OCI-LY7 (cell line): ENCODE measurements at regions not wholly inside any gene's neighbourhood (a gene's known extent, or its start where the extent isn't known, plus 50 kb on each side); places are given as distances from the start of the nearest gene placed in this dataset.

Experiments used
- BruUV-seq: library from RNA; stranded (reverse); fragments of 400-500 nt; replicated peaks from 2 replicates; lab custom pipeline; 2021; lab: Mats Ljungman, UMichigan
- CTCF ChIA-PET: fragments of 300-600 bp; sonication (Branson Sonifier 250); formaldehyde crosslinking; loops from one replicate; lab custom pipeline; 2022; ENCODE audit warnings: antibody characterized with exemption; ENCODE audit not compliant: unreplicated experiment; lab: Charles Lee
- POLR2A ChIA-PET: fragments of 300-600 bp; sonication (Branson Sonifier 250); formaldehyde crosslinking; loops from one replicate; lab custom pipeline; 2022; ENCODE audit warnings: antibody characterized with exemption; lab: Charles Lee
- DNase-seq: peaks from one replicate; pipeline ENCODE4 v3.0.0-alpha.2; 2015; ENCODE audit warnings: low spot score
- H2AFZ ChIP-seq: fragments of 200-600 bp; sonication (generic), shearing (Covaris generic); 2 replicates; pipeline ENCODE4 v1.6.1; 2014; ENCODE audit warnings: mild to moderate bottlenecking, antibody characterized with exemption, low read length, moderate library complexity
- H3K27ac ChIP-seq: fragments of 200-600 bp; sonication (generic); 2 replicates; pipeline ENCODE4 v1.5.1; 2014; ENCODE audit warnings: mixed run types, low read depth, mild to moderate bottlenecking, moderate library complexity, low read length, inconsistent platforms; ENCODE audit not compliant: poor library complexity, severe bottlenecking
- H3K36me3 ChIP-seq: fragments of 200-600 bp; sonication (generic); 2 replicates; pipeline ENCODE4 v1.6.1; 2014; ENCODE audit warnings: mild to moderate bottlenecking, antibody characterized with exemption, low read length, moderate library complexity, mixed read lengths; ENCODE audit not compliant: insufficient read depth
- H3K4me1 ChIP-seq: fragments of 200-600 bp; sonication (generic); 2 replicates; pipeline ENCODE4 v1.5.1; 2014; ENCODE audit warnings: mild to moderate bottlenecking, low read length; ENCODE audit not compliant: insufficient read depth, poor library complexity, severe bottlenecking
- H3K4me2 ChIP-seq: fragments of 200-600 bp; sonication (generic); 2 replicates; pipeline ENCODE4 v1.6.1; 2014; ENCODE audit warnings: mild to moderate bottlenecking, low read length
- H3K4me3 ChIP-seq: fragments of 200-600 bp; sonication (generic); 2 replicates; pipeline ENCODE4 v1.5.1; 2014; ENCODE audit warnings: mild to moderate bottlenecking, low read depth, low read length; ENCODE audit not compliant: poor library complexity, severe bottlenecking
- H3K79me2 ChIP-seq: fragments of 200-600 bp; sonication (generic); 2 replicates; pipeline ENCODE4 v1.6.1; 2016; ENCODE audit warnings: low read depth, mild to moderate bottlenecking, low read length, moderate library complexity, mixed read lengths; ENCODE audit not compliant: insufficient read depth
- H3K9me2 ChIP-seq: fragments of 200-600 bp; sonication (generic); 2 replicates; pipeline ENCODE4 v1.6.1; 2016; ENCODE audit warnings: mild to moderate bottlenecking, low read length, mixed read lengths; ENCODE audit not compliant: insufficient read depth
- H3K9me3 ChIP-seq: fragments of 200-600 bp; sonication (generic); 2 replicates; pipeline ENCODE4 v1.6.1; 2014; ENCODE audit warnings: mild to moderate bottlenecking, mixed run types, low read length, mixed read lengths
- H4K20me1 ChIP-seq: fragments of 200-600 bp; sonication (generic); 2 replicates; pipeline ENCODE4 v1.6.1; 2014; ENCODE audit warnings: mild to moderate bottlenecking, antibody characterized with exemption, low read length, moderate library complexity, mixed read lengths; ENCODE audit not compliant: insufficient read depth
- CTCF ChIP-seq: fragments of 200-600 bp; sonication (generic); conservative IDR thresholded peaks from 2 replicates; pipeline ENCODE4 v1.5.1; 2014; ENCODE audit warnings: mild to moderate bottlenecking, antibody characterized with exemption, low read length, moderate library complexity, mixed read lengths
- EZH2phosphoT487 ChIP-seq: fragments of 200-600 bp; sonication (generic); IDR thresholded peaks from 2 replicates; pipeline ENCODE4 v1.6.1; 2018; ENCODE audit warnings: low read depth, borderline replicate concordance, mild to moderate bottlenecking, mixed run types, antibody characterized with exemption, low read length, moderate library complexity, mixed read lengths
- intact Hi-C: fragments of 100-400 bp; cut with micrococcal nuclease; formaldehyde crosslinking; loops from one replicate; pipeline ENCODE4 v1.10.0; 2022; ENCODE audit not compliant: unreplicated experiment

GRCh38 chr10:6841761-6842160, 261.7 kb upstream of the PRKCQ start:
- Histone ChIP-seq H3K79me2 (no peaks in the 10 kb centered on the region), H3K4me3 (no peak overlapping the region), H4K20me1 (no peaks in the 10 kb centered on the region), H2AFZ (no peak overlapping the region), H3K9me2 (no peaks in the 10 kb centered on the region), H3K27ac (no peak overlapping the region), H3K4me2 (no peak overlapping the region), H3K36me3 (no peaks in the 10 kb centered on the region), H3K9me3 (no peaks in the 10 kb centered on the region), H3K4me1 (no peaks in the 10 kb centered on the region)
- TF ChIP-seq CTCF: no peak
- no peak for TF ChIP-seq EZH2phosphoT487
- DNase-seq: no peak
- BruUV-seq: no TSS peak
- CTCF ChIA-PET: no interaction called here
- intact Hi-C loops: no loop called here
- POLR2A ChIA-PET: interaction anchor here (0.7 to 0.9 kb wide), 2 partner anchors 9 to 110 kb away, joined by 3 read pairs; no protein-coding TSS in a partner anchor

GRCh38 chr10:6840766-6841165, 260.7 kb upstream of the PRKCQ start:
- BruUV-seq: no TSS peak
- Histone ChIP-seq H3K4me1 (no peaks in the 10 kb centered on the region), H3K36me3 (no peaks in the 10 kb centered on the region), H2AFZ (no peak overlapping the region), H4K20me1 (no peaks in the 10 kb centered on the region), H3K9me3 (no peaks in the 10 kb centered on the region), H3K27ac (no peak overlapping the region), H3K79me2 (no peaks in the 10 kb centered on the region), H3K9me2 (no peaks in the 10 kb centered on the region), H3K4me2 (no peak overlapping the region), H3K4me3 (no peak overlapping the region)
- ChIA-PET CTCF (no interaction called here), POLR2A (interaction anchor here (0.9 kb wide), 1 partner anchor 8 kb away, joined by 3 read pairs; no protein-coding TSS in a partner anchor)
- no peak for TF ChIP-seq EZH2phosphoT487
- intact Hi-C loops: no loop called here
- no peak for DNase-seq

GRCh38 chr10:6840201-6840691, 260.2 kb upstream of the PRKCQ start:
- ChIA-PET CTCF (no interaction called here), POLR2A (no interaction called here)
- Histone ChIP-seq H3K79me2 (no peaks in the 10 kb centered on the region), H3K4me2 (no peak overlapping the region), H2AFZ (no peak overlapping the region), H3K9me3 (no peaks in the 10 kb centered on the region), H3K27ac (no peak overlapping the region), H3K36me3 (no peaks in the 10 kb centered on the region), H3K4me3 (no peak overlapping the region), H4K20me1 (no peaks in the 10 kb centered on the region), H3K9me2 (no peaks in the 10 kb centered on the region), H3K4me1 (no peaks in the 10 kb centered on the region)
- TF ChIP-seq EZH2phosphoT487 (no peak), CTCF (no peak)
- no TSS peak for BruUV-seq
- no peak for DNase-seq
- intact Hi-C loops: no loop called here
